HepG2 (cell line): ENCODE measurements at regions not wholly inside any gene's neighbourhood (a gene's known extent, or its start where the extent isn't known, plus 50 kb on each side); places are given as distances from the start of the nearest gene placed in this dataset.

Source experiments
- FOXK1 ChIP-seq: sonication (generic); formaldehyde crosslinking; IDR thresholded peaks from 2 replicates; pipeline ENCODE4 v1.4.0; 2020; ENCODE audit warnings: low read depth, missing genetic modification reagents, borderline replicate concordance
- FOXP4 ChIP-seq: sonication (generic); formaldehyde crosslinking; IDR thresholded peaks from 2 replicates; pipeline ENCODE4 v1.4.0; 2020; ENCODE audit warnings: missing genetic modification reagents
- KMT2B ChIP-seq: IDR thresholded peaks from 2 replicates; pipeline ENCODE4 v1.6.1; 2016; ENCODE audit warnings: missing genetic modification reagents, missing compliant biosample characterization
- MAZ ChIP-seq, 2 experiments: sonication (generic) in 1 of 2; formaldehyde crosslinking in 1 of 2; IDR thresholded peaks; 2 replicates each; pipeline versions ENCODE4 v1.5.0 to v1.6.1; 2012 to 2020; ENCODE audit warnings: low read depth in 2 of 2, mild to moderate bottlenecking in 2 of 2, borderline replicate concordance in 1 of 2, improper control_type of control experiment in 1 of 2, low read length in 1 of 2, missing genetic modification reagents in 1 of 2, moderate library complexity in 1 of 2
- PLRG1 ChIP-seq: fragments of 450-650 bp; conservative IDR thresholded peaks from 2 replicates; pipeline ENCODE4 v1.6.1; 2016
- SNAPC4 ChIP-seq: sonication (generic); formaldehyde crosslinking; IDR thresholded peaks from 2 replicates; pipeline ENCODE4 v1.4.0; 2020; ENCODE audit warnings: mild to moderate bottlenecking, missing genetic modification reagents
- U2AF1 ChIP-seq: fragments of 200-400 bp; formaldehyde crosslinking; optimal IDR thresholded peaks from 2 replicates; pipeline ENCODE3; 2017; ENCODE audit warnings: mild to moderate bottlenecking, low read depth, low read length
- ZIK1 ChIP-seq: sonication (generic); formaldehyde crosslinking; IDR thresholded peaks from 2 replicates; pipeline ENCODE4 v1.5.0; 2020; ENCODE audit warnings: mild to moderate bottlenecking, low read depth, missing genetic modification reagents, borderline replicate concordance
- ZNF7 ChIP-seq: IDR thresholded peaks from 2 replicates; pipeline ENCODE4 v1.6.1; 2016; ENCODE audit warnings: missing biosample characterization, missing genetic modification reagents

- TF ChIP-seq SNAPC4 (CRISPR knock-in tag) = no peak
- no peak for TF ChIP-seq ZNF7
- no peak for TF ChIP-seq U2AF1
- TF ChIP-seq MAZ (IDR thresholded peaks at IDR 0.05; ENCODE audit: borderline replicate concordance, low read depth, low read length) = no peak
- TF ChIP-seq MAZ (CRISPR knock-in tag; IDR thresholded peaks at IDR 0.05; ENCODE audit: low read depth) = no peak
- no peak for TF ChIP-seq PLRG1
- no peak for TF ChIP-seq KMT2B (CRISPR knock-in tag)
- TF ChIP-seq FOXP4 (CRISPR knock-in tag) = no peak
- no peak for TF ChIP-seq FOXK1 (CRISPR knock-in tag)
- TF ChIP-seq ZIK1 (CRISPR knock-in tag) = no peak
Observed at GRCh38 chr7:132652507-132652906, 76.2 kb upstream of the PLXNA4 start (continued).
